GM12891 (cell line): ENCODE measurements at regions not wholly inside any gene's neighbourhood (a gene's known extent, or its start where the extent isn't known, plus 50 kb on each side); places are given as distances from the start of the nearest gene placed in this dataset.

Source experiments
- POLR2A ChIP-seq: IDR thresholded peaks from 2 replicates; pipeline ENCODE4 v1.6.1; 2011; ENCODE audit warnings: low read depth, low read length, control low read depth
- SPI1 ChIP-seq: IDR thresholded peaks from 2 replicates; pipeline ENCODE4 v1.6.1; 2011; ENCODE audit warnings: low read depth, low read length, control low read depth

GRCh38 chr9:87135074-87135473, 187.8 kb upstream of the GAS1 start:
- no peak for TF ChIP-seq SPI1
- TF ChIP-seq POLR2A, result no peak
